GM12865 (cell line): ENCODE measurements at regions not wholly inside any gene's neighbourhood (a gene's known extent, or its start where the extent isn't known, plus 50 kb on each side); places are given as distances from the start of the nearest gene placed in this dataset.

Experiments
- DNase-seq: peaks from one replicate; pipeline ENCODE4 v3.0.0; 2010; ENCODE audit warnings: low read depth
- H3K4me3 ChIP-seq: 2 replicates; pipeline ENCODE4 v1.5.1; 2011; ENCODE audit warnings: mild to moderate bottlenecking, low read depth, low read length, control low read depth
- CTCF ChIP-seq: IDR thresholded peaks from 2 replicates; pipeline ENCODE4 v1.5.1; 2011; ENCODE audit warnings: low read length, control low read depth, low read depth, inconsistent platforms; ENCODE audit not compliant: insufficient read depth; ENCODE audit errors: missing control alignments

GRCh38 chr10:120641695-120642094, 184.7 kb downstream of the PLPP4 start:
- DNase-seq = no peak
- TF ChIP-seq CTCF = no peak
- no peak overlapping the region for H3K4me3 ChIP-seq

GRCh38 chr10:120643351-120643750, 186.3 kb downstream of the PLPP4 start:
- no peak for TF ChIP-seq CTCF
- no peak for DNase-seq
- H3K4me3 ChIP-seq = no peak overlapping the region

- no peak for TF ChIP-seq CTCF
- H3K4me3 ChIP-seq = no peak overlapping the region
- no peak for DNase-seq
Observed at GRCh38 chr10:120644556-120645410, 187.8 kb downstream of the PLPP4 start.

GRCh38 chr10:120646159-120646732, 189.2 kb downstream of the PLPP4 start:
- no peak for TF ChIP-seq CTCF
- no peak for DNase-seq
- H3K4me3 ChIP-seq = no peak overlapping the region

- no peak for DNase-seq
- TF ChIP-seq CTCF = no peak
- H3K4me3 ChIP-seq = no peak overlapping the region
Observed at GRCh38 chr10:120646738-120647456, 189.9 kb downstream of the PLPP4 start.

- H3K4me3 ChIP-seq = no peak overlapping the region
- TF ChIP-seq CTCF = no peak
- no peak for DNase-seq
Observed at GRCh38 chr10:120650705-120651399, 193.8 kb downstream of the PLPP4 start.
